Heart left ventricle (tissue), 16 donors: ENCODE measurements at regions not wholly inside any gene's neighbourhood (a gene's known extent, or its start where the extent isn't known, plus 50 kb on each side); places are given as distances from the start of the nearest gene placed in this dataset.

Source experiments
- ATAC-seq, 4 donors: fragments of 200-7000 bp; cut with Tn5 transposase; one replicate each; pipeline ENCODE4 v1.9.1; 2020 to 2022; ENCODE audit warnings: moderate library complexity in 4 of 4, mild to moderate bottlenecking in 3 of 4, moderate number of reproducible peaks in 1 of 4
- DNase-seq, 5 donors: peaks; one replicate each; pipeline ENCODE4 v3.0.0-alpha.2; 2020
- H3K27ac ChIP-seq, 12 donors: fragments of 200-600 bp; sonication (generic) in 4 of 12; one replicate each; pipeline versions ENCODE4 v1.5.0 to v1.8.0; 2016 to 2022; ENCODE audit warnings: mild to moderate bottlenecking in 2 of 12
- H3K27me3 ChIP-seq, 9 donors: fragments of 200-600 bp; sonication (generic) in 2 of 9; one replicate each; pipeline versions ENCODE4 v1.5.1 to v1.8.0; 2016 to 2022; ENCODE audit warnings: mild to moderate bottlenecking in 3 of 9
- H3K36me3 ChIP-seq, 9 donors: fragments of 200-600 bp; sonication (generic) in 2 of 9; one replicate each; pipeline versions ENCODE4 v1.5.0 to v1.8.0; 2018 to 2022; ENCODE audit warnings: mild to moderate bottlenecking in 2 of 9
- H3K4me1 ChIP-seq, 12 donors: fragments of 200-600 bp; sonication (generic) in 4 of 12; one replicate each; pipeline versions ENCODE4 v1.5.0 to v1.8.0; 2016 to 2022; ENCODE audit warnings: mild to moderate bottlenecking in 3 of 12
- H3K4me3 ChIP-seq, 12 donors: fragments of 200-600 bp; sonication (generic) in 4 of 12; one replicate each; pipeline versions ENCODE4 v1.5.0 to v1.8.0; 2017 to 2022; ENCODE audit warnings: mild to moderate bottlenecking in 9 of 12, moderate library complexity in 4 of 12
- H3K9me3 ChIP-seq, 12 donors: fragments of 200-600 bp; sonication (generic) in 4 of 12; one replicate each; pipeline versions ENCODE4 v1.5.0 to v1.8.0; 2016 to 2022; ENCODE audit warnings: mild to moderate bottlenecking in 1 of 12
- POLR2A ChIP-seq, 2 donors: fragments of 450-650 bp; IDR thresholded peaks; one replicate each; pipeline ENCODE4 v1.6.1; 2017; ENCODE audit warnings: antibody characterized with exemption in 2 of 2, mild to moderate bottlenecking in 2 of 2, moderate library complexity in 2 of 2
- whole genome bisulfite sequencing, 4 donors: extraction: QIAGEN DNeasy Blood & Tissue Kit in 2 of 4; methylation state at CpG; one replicate each; pipeline versions ENCODE4 v1.1.5 to v1.1.7; 2013 to 2018; 5-methylcytosine and 5-hydroxymethylcytosine counted together
- intact Hi-C, 10 donors: fragments of 100-400 bp; cut with DNase I; formaldehyde crosslinking; loops; one replicate each; pipeline versions ENCODE4 v1.11.1 to v1.14.2; 2022
- TF ChIP-seq, protein P1 (sequence below), 12 donors: fragments of 200-600 bp; sonication (generic) in 4 of 12; IDR thresholded peaks; one replicate each; pipeline versions ENCODE4 v1.5.0 to v1.8.0; 2018 to 2022; ENCODE audit warnings: antibody characterized with exemption in 12 of 12, mild to moderate bottlenecking in 5 of 12
- donor health status: ischemic (EF 13 %, LVEDD 7.1; RV severe dilation, severe dysfunction).
- donor health status: healthy with polysubstance abuse.
- donor health status: DM: no; HTN: yes; CAD: no.
- donor health status: DM: no; HTN: no; CAD: no.
- donor health status: ischemic (EF 25% LVEDD 6.9; RV normal size, moderate dysfunction).
- donor health status: ischemic (EF 25% LVEDD 5.7; RV mildly dilated, moderate dysfunction).
- donor health status: healthy.
- donor health status: DM: yes; HTN: yes; CAD: no.
- donor health status: ischemic (EF 35%, LVEDD 5.7; RV mildly dilated, moderate dysfunction).
- donor health status: nonischemic (EF 11% LVEDD 7.7; RV severe dilation, severe dysfunction).
- donor health status: DM: yes; HTN: yes; CAD: no.
- donor health status: PGD.
- donor health status: ischemic (EF 29% LVEDD 5.4; RV normal size, mild dysfunction).
- donor health status: nonischemic (EF 23%, LVEDD 6.1; RV moderate dilation, normal function).

DNA sequence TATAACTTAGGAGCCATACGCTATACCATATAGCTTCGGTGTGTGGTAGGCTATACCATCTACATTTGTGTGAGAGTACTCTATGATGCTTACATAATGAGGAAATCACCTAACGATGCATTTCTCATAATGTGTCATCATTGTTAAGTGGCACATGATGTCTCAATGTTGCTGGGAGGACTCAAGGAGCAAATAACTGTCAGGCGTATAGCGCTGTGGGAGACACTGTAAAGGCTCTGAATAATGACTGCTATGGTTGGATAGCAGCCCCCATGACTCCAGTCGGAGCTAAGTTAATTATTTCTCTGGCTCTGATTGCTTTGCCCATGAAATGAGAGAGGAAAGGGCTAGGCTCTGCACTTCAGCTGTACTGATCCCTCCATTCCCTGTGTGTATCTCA, 197.2 kb downstream of the RGS9 start:
- Histone ChIP-seq H3K4me3 (no peak overlapping the region), H3K9me3 (peaks cover 0 to 16% (median 0%) of the 10 kb centered on the region in 12 donors), H3K4me1 (no peaks in the 10 kb centered on the region), H3K27ac (no peak overlapping the region), H3K27me3 (peaks cover 0 to 14% (median 5%) of the 10 kb centered on the region in 9 donors), H3K36me3 (no peaks in the 10 kb centered on the region)
- no peak for DNase-seq
- intact Hi-C loops = no loop called here
- ATAC-seq = no peak
- TF ChIP-seq POLR2A (IDR thresholded peaks at IDR 0.05) = no peak
- TF ChIP-seq, protein P1, sequence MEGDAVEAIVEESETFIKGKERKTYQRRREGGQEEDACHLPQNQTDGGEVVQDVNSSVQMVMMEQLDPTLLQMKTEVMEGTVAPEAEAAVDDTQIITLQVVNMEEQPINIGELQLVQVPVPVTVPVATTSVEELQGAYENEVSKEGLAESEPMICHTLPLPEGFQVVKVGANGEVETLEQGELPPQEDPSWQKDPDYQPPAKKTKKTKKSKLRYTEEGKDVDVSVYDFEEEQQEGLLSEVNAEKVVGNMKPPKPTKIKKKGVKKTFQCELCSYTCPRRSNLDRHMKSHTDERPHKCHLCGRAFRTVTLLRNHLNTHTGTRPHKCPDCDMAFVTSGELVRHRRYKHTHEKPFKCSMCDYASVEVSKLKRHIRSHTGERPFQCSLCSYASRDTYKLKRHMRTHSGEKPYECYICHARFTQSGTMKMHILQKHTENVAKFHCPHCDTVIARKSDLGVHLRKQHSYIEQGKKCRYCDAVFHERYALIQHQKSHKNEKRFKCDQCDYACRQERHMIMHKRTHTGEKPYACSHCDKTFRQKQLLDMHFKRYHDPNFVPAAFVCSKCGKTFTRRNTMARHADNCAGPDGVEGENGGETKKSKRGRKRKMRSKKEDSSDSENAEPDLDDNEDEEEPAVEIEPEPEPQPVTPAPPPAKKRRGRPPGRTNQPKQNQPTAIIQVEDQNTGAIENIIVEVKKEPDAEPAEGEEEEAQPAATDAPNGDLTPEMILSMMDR (IDR thresholded peaks at IDR 0.05) = no peak
- WGBS, 4 donors = 83 to 87% (median 84%) methylated on average over 6 of the region's 6 CpGs

DNA sequence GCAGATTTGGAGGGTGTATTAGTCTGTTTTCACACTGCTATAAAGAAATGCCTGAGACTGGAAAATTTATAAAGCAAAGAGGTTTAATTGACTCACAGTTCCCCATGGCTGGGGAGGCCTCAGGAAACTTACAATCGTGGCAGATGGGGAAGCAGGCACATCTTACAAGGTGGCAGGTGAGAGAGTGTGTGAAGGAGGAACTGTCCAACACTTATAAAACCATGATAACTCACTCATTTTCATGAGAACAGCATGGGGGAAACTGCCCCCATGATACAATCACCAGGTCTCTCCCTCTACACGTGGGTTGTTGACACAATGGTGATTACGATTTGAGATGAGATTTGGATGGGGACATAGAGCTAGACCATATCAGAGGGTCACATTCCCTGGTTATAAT, 195.6 kb downstream of the RGS9 start:
- Histone ChIP-seq H3K27me3 (peaks cover 0 to 14% (median 5%) of the 10 kb centered on the region in 9 donors), H3K27ac (no peak overlapping the region), H3K4me3 (no peak overlapping the region), H3K36me3 (no peaks in the 10 kb centered on the region), H3K4me1 (no peaks in the 10 kb centered on the region), H3K9me3 (peaks cover 0 to 3% (median 0%) of the 10 kb centered on the region in 12 donors)
- intact Hi-C loops = no loop called here
- WGBS, 4 donors = 61 to 63% (median 61%) methylated on average over 3 of the region's 3 CpGs
- ATAC-seq (no peak), DNase-seq (no peak)
- no peak for TF ChIP-seq POLR2A (IDR thresholded peaks at IDR 0.05)
- TF ChIP-seq, protein P1 (IDR thresholded peaks at IDR 0.05) = no peak

DNA sequence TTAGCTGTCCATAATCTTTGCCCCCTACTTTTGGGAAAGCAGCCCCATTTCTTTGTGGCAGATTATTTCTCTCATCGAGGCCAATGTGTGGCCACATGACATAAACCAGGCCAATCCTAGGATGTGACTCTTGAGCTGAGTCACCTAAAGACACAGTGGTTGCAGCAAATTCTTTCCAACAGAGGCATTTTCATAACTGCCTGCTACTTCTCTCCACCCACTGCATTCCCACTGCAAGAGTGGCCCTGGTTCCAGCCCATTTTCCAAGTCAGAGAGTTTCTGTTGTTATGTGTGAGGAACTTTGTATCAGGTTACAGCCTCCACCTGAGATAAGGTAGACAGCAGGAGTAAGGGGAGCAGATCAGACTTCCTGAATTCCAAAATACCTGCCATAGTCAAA, 195.2 kb downstream of the RGS9 start:
- 67 to 86% (median 81%) methylated on average over 1 of the region's 1 CpG for WGBS, 4 donors
- no peak for DNase-seq
- Histone ChIP-seq H3K4me1 (no peaks in the 10 kb centered on the region), H3K36me3 (no peaks in the 10 kb centered on the region), H3K27me3 (peaks cover 0 to 14% (median 5%) of the 10 kb centered on the region in 9 donors), H3K9me3 (peaks cover 0 to 3% (median 0%) of the 10 kb centered on the region in 12 donors), H3K27ac (no peak overlapping the region), H3K4me3 (no peak overlapping the region)
- intact Hi-C loops = no loop called here
- no peak for ATAC-seq
- no peak for TF ChIP-seq POLR2A (IDR thresholded peaks at IDR 0.05)
- TF ChIP-seq, protein P1 (IDR thresholded peaks at IDR 0.05) = no peak

DNA sequence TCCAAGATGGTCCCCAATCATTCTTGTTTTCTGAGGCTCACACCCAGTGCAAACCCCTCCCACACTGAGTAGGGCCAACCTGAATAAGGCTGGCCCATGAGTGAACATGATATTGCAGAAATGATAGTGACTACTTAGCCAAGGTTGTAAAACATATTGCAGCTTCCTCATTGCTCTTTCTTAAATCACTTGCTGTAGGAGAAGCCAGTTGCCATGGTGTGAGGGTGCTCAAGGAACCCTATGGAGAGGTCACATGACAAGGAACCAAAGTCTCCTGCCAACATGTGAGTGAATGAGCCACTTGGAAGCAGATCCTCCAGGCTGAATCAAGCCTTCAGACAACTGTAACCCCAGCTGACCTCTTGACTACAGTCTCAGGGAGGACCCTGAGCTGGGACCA, 191.4 kb downstream of the RGS9 start:
- peaks cover 0 to 3% (median 0%) of the 10 kb centered on the region in 12 donors for H3K9me3 ChIP-seq
- TF ChIP-seq, protein P1 (IDR thresholded peaks at IDR 0.05) = no peak
- TF ChIP-seq POLR2A (IDR thresholded peaks at IDR 0.05) = no peak
- no peak for DNase-seq
- ATAC-seq = no peak
- intact Hi-C loops = no loop called here
- no peaks in the 10 kb centered on the region for H3K36me3 ChIP-seq
- H3K4me1 ChIP-seq = peaks cover 0 to 7% (median 0%) of the 10 kb centered on the region in 12 donors
- H3K27me3 ChIP-seq = peaks cover 0 to 6% (median 0%) of the 10 kb centered on the region in 9 donors
- H3K4me3 ChIP-seq = no peak overlapping the region
- H3K27ac ChIP-seq = no peak overlapping the region
